ENCODE measurements at regions not wholly inside any gene's neighbourhood (a gene's known extent, or its start where the extent isn't known, plus 50 kb on each side); places are given as distances from the start of the nearest gene placed in this dataset.

GRCh38 chr15:39434751-39435238 is 146.1 kb upstream of the THBS1 start:
- TF ChIP-seq CTCF (conservative IDR thresholded peaks at IDR 0.05; ENCODE audit: low read depth, low read length) (no peak), EZH2 (IDR thresholded peaks at IDR 0.05; ENCODE audit: borderline replicate concordance, low read depth, low read length, poor library complexity, severe bottlenecking) (no peak)
